Neural cell (in vitro differentiated cells): ENCODE measurements at regions not wholly inside any gene's neighbourhood (a gene's known extent, or its start where the extent isn't known, plus 50 kb on each side); places are given as distances from the start of the nearest gene placed in this dataset.

ENCODE experiments used
- H2AFZ ChIP-seq: fragments of 200-600, 300-800 bp; sonication (generic), shearing (Covaris generic); 2 replicates; pipeline ENCODE4 v1.6.0; 2014; ENCODE audit warnings: low read depth, mild to moderate bottlenecking, antibody characterized with exemption, low read length, moderate library complexity
- H3F3A ChIP-seq: fragments of 200-600 bp; shearing (Covaris generic); 2 replicates; pipeline ENCODE4 v1.6.1; 2016; ENCODE audit warnings: mild to moderate bottlenecking, moderate library complexity, mixed read lengths, antibody characterized with exemption, low read length; ENCODE audit not compliant: insufficient read depth, poor library complexity, severe bottlenecking
- H3K27ac ChIP-seq: fragments of 200-600, 300-800 bp; sonication (generic), shearing (Covaris generic); 2 replicates; pipeline ENCODE4 v1.5.1; 2014; ENCODE audit warnings: mild to moderate bottlenecking, low read length, moderate library complexity
- H3K27me3 ChIP-seq: fragments of 300-800, 200-600 bp; sonication (generic), shearing (Covaris generic); 2 replicates; pipeline ENCODE4 v1.6.0; 2014; ENCODE audit warnings: mild to moderate bottlenecking, low read depth, low read length, moderate library complexity; ENCODE audit not compliant: insufficient read depth
- H3K36me3 ChIP-seq: fragments of 300-800, 200-600 bp; sonication (generic), shearing (Covaris generic); 2 replicates; pipeline ENCODE4 v1.5.1; 2014; ENCODE audit warnings: mild to moderate bottlenecking, antibody characterized with exemption, low read length, moderate library complexity; ENCODE audit not compliant: insufficient read depth
- H3K4me2 ChIP-seq: fragments of 300-800, 200-600 bp; sonication (generic), shearing (Covaris generic); 2 replicates; pipeline ENCODE4 v1.6.0; 2014; ENCODE audit warnings: mild to moderate bottlenecking, low read length
- H3K4me3 ChIP-seq: fragments of 300-800, 200-600 bp; sonication (generic), shearing (Covaris generic); 2 replicates; pipeline ENCODE4 v1.5.1; 2014; ENCODE audit warnings: mild to moderate bottlenecking, low read length, moderate library complexity
- H3K79me2 ChIP-seq: fragments of 200-600 bp; shearing (Covaris generic); replicated peaks from 2 replicates; pipeline ENCODE4 v1.6.0; 2014; ENCODE audit warnings: mild to moderate bottlenecking, low read length, moderate library complexity; ENCODE audit not compliant: insufficient read depth
- H3K9ac ChIP-seq: fragments of 300-800, 200-600 bp; sonication (generic), shearing (Covaris generic); 2 replicates; pipeline ENCODE4 v1.6.1; 2016; ENCODE audit warnings: mild to moderate bottlenecking, low read length, mixed read lengths
- H3K9me2 ChIP-seq: fragments of 200-600 bp; shearing (Covaris generic); 2 replicates; pipeline ENCODE4 v1.6.1; 2016; ENCODE audit warnings: mild to moderate bottlenecking, low read length, mixed read lengths; ENCODE audit not compliant: insufficient read depth
- H3K9me3 ChIP-seq: fragments of 200-600, 300-800 bp; sonication (generic), shearing (Covaris generic); 2 replicates; pipeline ENCODE4 v1.6.1; 2016; ENCODE audit warnings: mild to moderate bottlenecking, mixed run types, low read length, moderate library complexity, mixed read lengths
- H4K20me1 ChIP-seq: fragments of 200-600 bp; shearing (Covaris generic); 2 replicates; pipeline ENCODE4 v1.6.1; 2016; ENCODE audit warnings: mild to moderate bottlenecking, mixed run types; ENCODE audit not compliant: insufficient read depth
- EP300 ChIP-seq: fragments of 450-650 bp; conservative IDR thresholded peaks from 2 replicates; pipeline ENCODE4 v1.6.1; 2014; ENCODE audit warnings: antibody characterized with exemption, mild to moderate bottlenecking, moderate library complexity; ENCODE audit not compliant: poor library complexity, severe bottlenecking
- EZH2 ChIP-seq: fragments of 200-600, 300-800 bp; shearing (Covaris generic), sonication (generic); IDR thresholded peaks from 2 replicates; pipeline ENCODE4 v1.6.1; 2014; ENCODE audit warnings: antibody characterized with exemption, low read length, borderline replicate concordance, mild to moderate bottlenecking; ENCODE audit not compliant: insufficient read depth, poor library complexity, severe bottlenecking
- MXI1 ChIP-seq: fragments of 450-650 bp; conservative IDR thresholded peaks from 2 replicates; pipeline ENCODE4 v1.6.1; 2014; ENCODE audit warnings: antibody characterized with exemption, mild to moderate bottlenecking; ENCODE audit not compliant: poor library complexity, severe bottlenecking
- POLR2AphosphoS5 ChIP-seq: IDR thresholded peaks from 2 replicates; pipeline ENCODE4 v1.6.1; 2012
- RAD21 ChIP-seq: fragments of 450-650 bp; conservative IDR thresholded peaks from 2 replicates; pipeline ENCODE4 v1.6.1; 2014; ENCODE audit warnings: antibody characterized with exemption, mild to moderate bottlenecking, moderate library complexity
- REST ChIP-seq: IDR thresholded peaks from 2 replicates; pipeline ENCODE4 v1.6.1; 2012; ENCODE audit warnings: borderline replicate concordance
- SMC3 ChIP-seq: fragments of 450-650 bp; conservative IDR thresholded peaks from 2 replicates; pipeline ENCODE4 v1.6.1; 2014; ENCODE audit warnings: antibody characterized with exemption, mild to moderate bottlenecking, moderate library complexity; ENCODE audit not compliant: poor library complexity
- TAF1 ChIP-seq: IDR thresholded peaks from 2 replicates; pipeline ENCODE4 v1.6.1; 2012; ENCODE audit warnings: low read depth
- TF ChIP-seq, protein P1 (sequence below): fragments of 450-650 bp; IDR thresholded peaks from 2 replicates; pipeline ENCODE4 v1.5.1; 2014; ENCODE audit warnings: antibody characterized with exemption, mild to moderate bottlenecking, moderate library complexity; ENCODE audit not compliant: poor library complexity, severe bottlenecking

DNA sequence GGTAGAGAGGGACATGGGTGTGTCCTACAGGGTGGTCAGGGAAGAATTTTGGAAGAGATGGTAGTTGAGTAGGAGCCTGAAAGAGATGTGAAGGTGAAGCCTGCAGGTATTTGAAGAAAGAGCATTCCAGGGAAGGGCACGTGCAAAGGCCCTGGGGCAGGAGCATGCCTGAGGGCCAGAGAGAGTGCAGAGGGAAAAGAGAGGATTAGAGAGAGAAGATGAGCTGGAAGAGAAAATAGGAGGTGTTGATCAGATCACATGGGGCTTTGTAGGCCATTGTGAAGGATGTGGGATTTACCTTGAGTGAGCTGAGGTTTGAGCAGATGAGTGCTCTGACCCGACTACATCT, 455.0 kb downstream of the HAPSTR1 start:
- TF ChIP-seq, protein P1, sequence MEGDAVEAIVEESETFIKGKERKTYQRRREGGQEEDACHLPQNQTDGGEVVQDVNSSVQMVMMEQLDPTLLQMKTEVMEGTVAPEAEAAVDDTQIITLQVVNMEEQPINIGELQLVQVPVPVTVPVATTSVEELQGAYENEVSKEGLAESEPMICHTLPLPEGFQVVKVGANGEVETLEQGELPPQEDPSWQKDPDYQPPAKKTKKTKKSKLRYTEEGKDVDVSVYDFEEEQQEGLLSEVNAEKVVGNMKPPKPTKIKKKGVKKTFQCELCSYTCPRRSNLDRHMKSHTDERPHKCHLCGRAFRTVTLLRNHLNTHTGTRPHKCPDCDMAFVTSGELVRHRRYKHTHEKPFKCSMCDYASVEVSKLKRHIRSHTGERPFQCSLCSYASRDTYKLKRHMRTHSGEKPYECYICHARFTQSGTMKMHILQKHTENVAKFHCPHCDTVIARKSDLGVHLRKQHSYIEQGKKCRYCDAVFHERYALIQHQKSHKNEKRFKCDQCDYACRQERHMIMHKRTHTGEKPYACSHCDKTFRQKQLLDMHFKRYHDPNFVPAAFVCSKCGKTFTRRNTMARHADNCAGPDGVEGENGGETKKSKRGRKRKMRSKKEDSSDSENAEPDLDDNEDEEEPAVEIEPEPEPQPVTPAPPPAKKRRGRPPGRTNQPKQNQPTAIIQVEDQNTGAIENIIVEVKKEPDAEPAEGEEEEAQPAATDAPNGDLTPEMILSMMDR: no peak
- TF ChIP-seq REST (no peak), EZH2 (no peak), EP300 (no peak), MXI1 (no peak), RAD21 (no peak), POLR2AphosphoS5 (no peak), SMC3 (no peak), TAF1 (no peak)
- Histone ChIP-seq H3K79me2 (no peaks in the 10 kb centered on the region), H2AFZ (no peak overlapping the region)

DNA sequence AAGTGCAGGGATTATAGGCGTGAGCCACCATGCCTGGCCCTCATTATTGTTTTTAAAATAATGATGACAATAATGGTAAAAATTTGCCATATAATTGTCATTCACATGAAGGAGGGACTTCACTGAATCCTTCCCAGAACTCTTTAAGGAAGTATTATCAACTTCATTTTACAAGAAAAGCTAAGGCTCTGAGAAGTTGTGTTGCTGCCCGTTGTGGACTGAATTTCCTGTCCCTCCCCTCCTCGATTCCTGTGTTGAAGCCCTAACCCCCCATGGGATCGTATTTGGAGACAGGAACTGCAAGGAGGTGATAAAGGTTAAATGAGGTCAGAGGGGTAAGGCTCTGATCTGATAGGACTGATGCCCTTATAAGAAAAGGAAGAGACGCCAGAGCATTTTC, 458.0 kb downstream of the HAPSTR1 start:
- H3K79me2 ChIP-seq: no peaks in the 10 kb centered on the region
- TF ChIP-seq EZH2 (no peak), EP300 (no peak), POLR2AphosphoS5 (no peak), RAD21 (no peak), TAF1 (no peak), SMC3 (no peak), MXI1 (no peak), REST (no peak)
- TF ChIP-seq, protein P1: no peak
- no peak overlapping the region for H3K27ac ChIP-seq
- H3K27me3 ChIP-seq: no peaks in the 10 kb centered on the region
- no peak overlapping the region for H3K4me2 ChIP-seq
- H3K9me3 ChIP-seq: peaks cover under 1% of the 10 kb centered on the region
- H3K9ac ChIP-seq: no peak overlapping the region
- no peak overlapping the region for H3K4me3 ChIP-seq
- no peaks in the 10 kb centered on the region for H3F3A ChIP-seq
- H3K9me2 ChIP-seq: no peaks in the 10 kb centered on the region
- no peak overlapping the region for H2AFZ ChIP-seq
- H4K20me1 ChIP-seq: no peaks in the 10 kb centered on the region
- H3K36me3 ChIP-seq: no peaks in the 10 kb centered on the region

More for the DNA sequence above, 455.0 kb downstream of the HAPSTR1 start:
- no peaks in the 10 kb centered on the region for H3K9me2 ChIP-seq
- no peaks in the 10 kb centered on the region for H3K36me3 ChIP-seq
- no peaks in the 10 kb centered on the region for H3F3A ChIP-seq
- no peaks in the 10 kb centered on the region for H4K20me1 ChIP-seq
- H3K27me3 ChIP-seq: no peaks in the 10 kb centered on the region
- no peak overlapping the region for H3K27ac ChIP-seq
- H3K4me3 ChIP-seq: no peak overlapping the region
- H3K9ac ChIP-seq: no peak overlapping the region
- no peak overlapping the region for H3K4me2 ChIP-seq
- H3K9me3 ChIP-seq: no peaks in the 10 kb centered on the region
